HCT116 (cell line): ENCODE measurements at regions not wholly inside any gene's neighbourhood (a gene's known extent, or its start where the extent isn't known, plus 50 kb on each side); places are given as distances from the start of the nearest gene placed in this dataset.

Source experiments
- ATAC-seq: fragments of 200-7000 bp; cut with Tn5 transposase; 2 replicates; pipeline ENCODE4 v1.9.1; 2020; ENCODE audit warnings: mild to moderate bottlenecking, moderate library complexity
- BruUV-seq: library from RNA; stranded (reverse); fragments of 400-500 nt; replicated peaks from 2 replicates; lab custom pipeline; 2021; lab: Mats Ljungman, UMichigan
- CTCF ChIA-PET: fragments of 300-600 bp; sonication (Branson Sonifier 250); formaldehyde crosslinking; loops from one replicate; lab custom pipeline; 2021; ENCODE audit warnings: antibody characterized with exemption; lab: Charles Lee
- POLR2A ChIA-PET: fragments of 300-600, 350-600 bp; sonication (Branson Sonifier 250); formaldehyde crosslinking; loops from one replicate; lab custom pipeline; 2021; ENCODE audit warnings: antibody characterized with exemption; lab: Charles Lee
- RAD21 ChIA-PET, 2 experiments: fragments of 300-600 bp; sonication (Branson Sonifier 250); formaldehyde crosslinking; loops; one replicate each; lab custom pipeline; 2023; ENCODE audit warnings: low total read pairs in 2 of 2; ENCODE audit not compliant: uncharacterized antibody in 2 of 2, unreplicated experiment in 2 of 2, low non-redundant PET in 1 of 2; lab: Charles Lee
- DNase-seq: peaks from one replicate; pipeline ENCODE4 v3.0.0-alpha.2; 2010; ENCODE audit warnings: low read depth, low spot score
- H2AFZ ChIP-seq: fragments of 200-600 bp; shearing (Covaris generic), sonication (generic); 2 replicates; pipeline ENCODE4 v1.6.1; 2017; ENCODE audit warnings: low read depth, mixed run types, mixed read lengths, antibody characterized with exemption, low read length; ENCODE audit not compliant: poor library complexity, severe bottlenecking
- H3K27ac ChIP-seq: 2 replicates; pipeline ENCODE4 v1.5.1; 2012; ENCODE audit warnings: low read depth, low read length
- H3K27me3 ChIP-seq: fragments of 200-600 bp; sonication (generic); 2 replicates; pipeline ENCODE4 v1.6.1; 2016; ENCODE audit warnings: mixed run types, low read length, mixed read lengths; ENCODE audit not compliant: insufficient read depth
- H3K36me3 ChIP-seq, 2 experiments: fragments of 200-500 bp in 1 of 2; fragments of 200-600 bp in 1 of 2; sonication (Bioruptor generic) in 1 of 2; sonication (generic) in 1 of 2; 2 replicates each; pipeline versions ENCODE4 v1.5.1 to v1.6.1; 2014 to 2016; ENCODE audit warnings: low read length in 2 of 2, inconsistent platforms in 1 of 2, mixed read lengths in 1 of 2, mixed run types in 1 of 2; ENCODE audit not compliant: insufficient read depth in 2 of 2, control insufficient read depth in 1 of 2
- H3K4me1 ChIP-seq, 2 experiments: fragments of 200-600 bp in 1 of 2; sonication (generic) in 1 of 2; 2 replicates each; pipeline versions ENCODE4 v1.5.1 to v1.6.1; 2012 to 2017; ENCODE audit warnings: low read length in 2 of 2, inconsistent platforms in 1 of 2, mild to moderate bottlenecking in 1 of 2, mixed read lengths in 1 of 2, mixed run types in 1 of 2, moderate library complexity in 1 of 2; ENCODE audit not compliant: insufficient read depth in 2 of 2, control insufficient read depth in 1 of 2
- H3K4me2 ChIP-seq: fragments of 200-600 bp; sonication (generic); 2 replicates; pipeline ENCODE4 v1.6.1; 2017; ENCODE audit warnings: mixed run types, low read length, mixed read lengths
- H3K4me3 ChIP-seq, 2 experiments: fragments of 200-600 bp in 1 of 2; sonication (generic) in 1 of 2; replicated peaks in 1 of 2; 2 replicates each; pipeline ENCODE4 v1.5.1; 2011 to 2016; ENCODE audit warnings: low read length in 2 of 2, control low read depth in 1 of 2, low read depth in 1 of 2, mild to moderate bottlenecking in 1 of 2, mixed read lengths in 1 of 2, mixed run types in 1 of 2
- H3K79me2 ChIP-seq: fragments of 200-600 bp; sonication (generic); 2 replicates; pipeline ENCODE4 v1.6.1; 2017; ENCODE audit warnings: mild to moderate bottlenecking, mixed run types, low read length, moderate library complexity, mixed read lengths; ENCODE audit not compliant: insufficient read depth
- H3K9ac ChIP-seq: fragments of 200-600 bp; sonication (generic); 2 replicates; pipeline ENCODE4 v1.6.1; 2016; ENCODE audit warnings: low read length, mixed read lengths
- H3K9me2 ChIP-seq: fragments of 200-600 bp; sonication (generic), shearing (Covaris generic); 2 replicates; pipeline ENCODE4 v1.6.1; 2017; ENCODE audit warnings: mixed run types, mild to moderate bottlenecking, moderate library complexity; ENCODE audit not compliant: insufficient read depth
- H3K9me3 ChIP-seq, 2 experiments: fragments of 200-500 bp in 1 of 2; fragments of 200-600 bp in 1 of 2; sonication (Bioruptor generic) in 1 of 2; sonication (generic) in 1 of 2; 2 replicates each; pipeline ENCODE4 v1.6.1; 2014 to 2017; ENCODE audit warnings: low read length in 2 of 2, mixed read lengths in 2 of 2, inconsistent platforms in 1 of 2, low read depth in 1 of 2, mild to moderate bottlenecking in 1 of 2, mixed run types in 1 of 2, moderate library complexity in 1 of 2; ENCODE audit not compliant: control insufficient read depth in 1 of 2, insufficient read depth in 1 of 2
- H4K20me1 ChIP-seq: fragments of 200-600 bp; sonication (generic), shearing (Covaris generic); 2 replicates; pipeline ENCODE4 v1.6.1; 2017; ENCODE audit warnings: mixed run types, mild to moderate bottlenecking, moderate library complexity; ENCODE audit not compliant: insufficient read depth
- CBX3 ChIP-seq: IDR thresholded peaks from 2 replicates; pipeline ENCODE4 v1.6.1; 2012; ENCODE audit warnings: low read depth
- CTCF ChIP-seq, 3 experiments: fragments of 200-600 bp in 1 of 3; sonication (generic) in 1 of 3; IDR thresholded peaks in 2 of 3; conservative IDR thresholded peaks in 1 of 3; 2 replicates each; pipeline ENCODE4 v1.5.1; 2012 to 2017; ENCODE audit warnings: low read depth in 2 of 3, low read length in 2 of 3, antibody characterized with exemption in 1 of 3, borderline replicate concordance in 1 of 3, control low read depth in 1 of 3, mild to moderate bottlenecking in 1 of 3, mixed read lengths in 1 of 3, mixed run types in 1 of 3, moderate library complexity in 1 of 3; ENCODE audit not compliant: insufficient read depth in 1 of 3
- EGR1 ChIP-seq: IDR thresholded peaks from 2 replicates; pipeline ENCODE4 v1.6.1; 2012; ENCODE audit warnings: low read depth
- ELF1 ChIP-seq: IDR thresholded peaks from 2 replicates; pipeline ENCODE4 v1.6.1; 2012; ENCODE audit warnings: low read depth, borderline replicate concordance
- EZH2 ChIP-seq: fragments of 200-600 bp; sonication (generic); IDR thresholded peaks from 2 replicates; pipeline ENCODE4 v1.6.1; 2017; ENCODE audit warnings: antibody characterized with exemption, mixed run types
- EZH2phosphoT487 ChIP-seq: fragments of 200-600 bp; IDR thresholded peaks from 2 replicates; pipeline ENCODE4 v1.6.1; 2018; ENCODE audit warnings: antibody characterized with exemption, borderline replicate concordance
- FOSL1 ChIP-seq: IDR thresholded peaks from 2 replicates; pipeline ENCODE4 v1.6.1; 2012; ENCODE audit warnings: low read depth
- JUND ChIP-seq: IDR thresholded peaks from 2 replicates; pipeline ENCODE4 v1.6.1; 2012
- MAX ChIP-seq: IDR thresholded peaks from 2 replicates; pipeline ENCODE4 v1.6.1; 2012
- POLR2A ChIP-seq: IDR thresholded peaks from 2 replicates; pipeline ENCODE4 v1.7.0; 2011; ENCODE audit warnings: borderline replicate concordance; ENCODE audit not compliant: insufficient read depth, insufficient read length; ENCODE audit errors: extremely low read depth
- POLR2AphosphoS5 ChIP-seq: IDR thresholded peaks from 2 replicates; pipeline ENCODE4 v1.6.1; 2011; ENCODE audit warnings: mild to moderate bottlenecking, low read depth, low read length, moderate library complexity
- RAD21 ChIP-seq: IDR thresholded peaks from 2 replicates; pipeline ENCODE4 v1.6.1; 2012; ENCODE audit warnings: low read depth, mild to moderate bottlenecking
- SIN3A ChIP-seq: IDR thresholded peaks from 2 replicates; pipeline ENCODE4 v1.6.1; 2012; ENCODE audit warnings: low read depth
- SP1 ChIP-seq: IDR thresholded peaks from 2 replicates; pipeline ENCODE4 v1.6.1; 2012; ENCODE audit warnings: low read depth
- SRF ChIP-seq: IDR thresholded peaks from 2 replicates; pipeline ENCODE4 v1.6.1; 2012; ENCODE audit warnings: low read depth
- ZBTB33 ChIP-seq: IDR thresholded peaks from 2 replicates; pipeline ENCODE4 v1.6.1; 2011; ENCODE audit warnings: mild to moderate bottlenecking, low read length, moderate library complexity; ENCODE audit not compliant: insufficient replicate concordance; ENCODE audit errors: extremely low read depth
- ZFX ChIP-seq: fragments of 450-650 bp; IDR thresholded peaks from 2 replicates; pipeline ENCODE4 v1.6.1; 2017
- ZNF274 ChIP-seq: fragments of 200-500 bp; sonication (Bioruptor generic); IDR thresholded peaks from 2 replicates; pipeline ENCODE4 v1.6.1; 2014; ENCODE audit warnings: mild to moderate bottlenecking, low read depth, low read length, inconsistent platforms
- intact Hi-C: fragments of 100-400 bp; cut with micrococcal nuclease; formaldehyde crosslinking; loops from 2 replicates; pipeline ENCODE4 v1.10.0; 2022
- TF ChIP-seq, protein P1 (sequence below): IDR thresholded peaks from 2 replicates; pipeline ENCODE4 v1.6.1; 2012; ENCODE audit warnings: low read depth
- TF ChIP-seq, protein P2 (sequence below): IDR thresholded peaks from 2 replicates; pipeline ENCODE4 v1.6.1; 2012

- H3K36me3 ChIP-seq = no peaks in the 10 kb centered on the region
- BruUV-seq = no TSS peak
- no peaks in the 10 kb centered on the region for H3K4me1 ChIP-seq
- no peaks in the 10 kb centered on the region for H3K79me2 ChIP-seq
- ChIA-PET POLR2A (no interaction called here), CTCF (no interaction called here), RAD21 (no interaction called here)
- H3K27me3 ChIP-seq = no peaks in the 10 kb centered on the region
- ATAC-seq = no peak
- intact Hi-C loops = no loop called here
- no peaks in the 10 kb centered on the region for H3K9me2 ChIP-seq
- no peak for DNase-seq
- no peak overlapping the region for H2AFZ ChIP-seq
- H3K9me3 ChIP-seq = no peaks in the 10 kb centered on the region
- no peak overlapping the region for H3K27ac ChIP-seq
- H3K4me2 ChIP-seq = no peak overlapping the region
- no peak for TF ChIP-seq SRF
- TF ChIP-seq, protein P1, sequence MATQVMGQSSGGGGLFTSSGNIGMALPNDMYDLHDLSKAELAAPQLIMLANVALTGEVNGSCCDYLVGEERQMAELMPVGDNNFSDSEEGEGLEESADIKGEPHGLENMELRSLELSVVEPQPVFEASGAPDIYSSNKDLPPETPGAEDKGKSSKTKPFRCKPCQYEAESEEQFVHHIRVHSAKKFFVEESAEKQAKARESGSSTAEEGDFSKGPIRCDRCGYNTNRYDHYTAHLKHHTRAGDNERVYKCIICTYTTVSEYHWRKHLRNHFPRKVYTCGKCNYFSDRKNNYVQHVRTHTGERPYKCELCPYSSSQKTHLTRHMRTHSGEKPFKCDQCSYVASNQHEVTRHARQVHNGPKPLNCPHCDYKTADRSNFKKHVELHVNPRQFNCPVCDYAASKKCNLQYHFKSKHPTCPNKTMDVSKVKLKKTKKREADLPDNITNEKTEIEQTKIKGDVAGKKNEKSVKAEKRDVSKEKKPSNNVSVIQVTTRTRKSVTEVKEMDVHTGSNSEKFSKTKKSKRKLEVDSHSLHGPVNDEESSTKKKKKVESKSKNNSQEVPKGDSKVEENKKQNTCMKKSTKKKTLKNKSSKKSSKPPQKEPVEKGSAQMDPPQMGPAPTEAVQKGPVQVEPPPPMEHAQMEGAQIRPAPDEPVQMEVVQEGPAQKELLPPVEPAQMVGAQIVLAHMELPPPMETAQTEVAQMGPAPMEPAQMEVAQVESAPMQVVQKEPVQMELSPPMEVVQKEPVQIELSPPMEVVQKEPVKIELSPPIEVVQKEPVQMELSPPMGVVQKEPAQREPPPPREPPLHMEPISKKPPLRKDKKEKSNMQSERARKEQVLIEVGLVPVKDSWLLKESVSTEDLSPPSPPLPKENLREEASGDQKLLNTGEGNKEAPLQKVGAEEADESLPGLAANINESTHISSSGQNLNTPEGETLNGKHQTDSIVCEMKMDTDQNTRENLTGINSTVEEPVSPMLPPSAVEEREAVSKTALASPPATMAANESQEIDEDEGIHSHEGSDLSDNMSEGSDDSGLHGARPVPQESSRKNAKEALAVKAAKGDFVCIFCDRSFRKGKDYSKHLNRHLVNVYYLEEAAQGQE = no peak
- TF ChIP-seq ZNF274 = no peak
- no peak for TF ChIP-seq SP1
- TF ChIP-seq ELF1 = no peak
- TF ChIP-seq, protein P2, sequence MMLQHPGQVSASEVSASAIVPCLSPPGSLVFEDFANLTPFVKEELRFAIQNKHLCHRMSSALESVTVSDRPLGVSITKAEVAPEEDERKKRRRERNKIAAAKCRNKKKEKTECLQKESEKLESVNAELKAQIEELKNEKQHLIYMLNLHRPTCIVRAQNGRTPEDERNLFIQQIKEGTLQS = no peak
- TF ChIP-seq RAD21 = no peak
- no peak for TF ChIP-seq EGR1
- no peak for TF ChIP-seq SIN3A
- TF ChIP-seq CTCF (IDR thresholded peaks at IDR 0.05 in 2 of 3, conservative IDR thresholded peaks at IDR 0.05 in 1 of 3; ENCODE audit: borderline replicate concordance in 1 of 3, insufficient read depth in 1 of 3, low read depth in 2 of 3, low read length in 2 of 3) = no peak
- no peak for TF ChIP-seq ZBTB33
- TF ChIP-seq EZH2 = no peak
- no peak for TF ChIP-seq MAX
- TF ChIP-seq POLR2A = no peak
- no peak for TF ChIP-seq POLR2AphosphoS5
- no peak for TF ChIP-seq ZFX
- no peak for TF ChIP-seq CBX3
- TF ChIP-seq FOSL1 = no peak
- TF ChIP-seq JUND = no peak
- no peak for TF ChIP-seq EZH2phosphoT487
- H3K9ac ChIP-seq = no peak overlapping the region
- H3K4me3 ChIP-seq = no peak overlapping the region
- H4K20me1 ChIP-seq = no peaks in the 10 kb centered on the region
These were observed 937.6 kb downstream of the MCTP2 start for GRCh38 chr15:95168951-95169431.
